ENCODE measurements at regions not wholly inside any gene's neighbourhood (a gene's known extent, or its start where the extent isn't known, plus 50 kb on each side); places are given as distances from the start of the nearest gene placed in this dataset.

DNA sequence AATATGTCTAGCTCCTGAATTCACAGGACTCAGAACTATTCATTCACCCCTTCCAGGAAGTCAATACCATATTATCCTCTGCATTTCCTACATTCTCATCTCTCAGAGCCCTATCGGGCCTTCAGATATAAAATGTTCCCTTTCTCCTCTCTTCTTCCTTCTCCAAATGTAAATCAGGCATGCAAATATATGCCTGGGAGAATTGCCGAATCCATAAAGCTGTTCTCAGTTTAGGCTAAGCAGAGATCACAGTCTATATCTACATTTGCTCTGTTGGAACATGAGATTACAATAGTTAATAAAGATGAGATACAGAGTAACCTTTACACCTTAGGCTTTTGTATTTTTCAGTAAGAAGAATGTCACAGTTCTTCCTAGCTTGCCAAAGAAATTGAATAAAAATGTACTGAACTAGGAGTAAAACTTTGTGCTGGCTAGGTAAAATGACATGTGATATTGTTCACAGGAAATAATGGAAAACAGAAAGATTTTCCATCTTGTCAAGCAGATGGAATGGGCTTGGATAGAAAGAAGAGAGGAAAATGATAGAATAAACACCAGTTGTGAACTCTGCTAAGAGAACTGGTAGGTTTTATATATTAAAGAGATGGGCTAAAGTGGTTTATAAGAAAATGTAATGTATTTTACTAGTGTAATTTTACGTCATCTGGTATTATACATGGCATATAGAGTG is 161.5 kb downstream of the NRIP1 start:
- TF ChIP-seq, protein P1, sequence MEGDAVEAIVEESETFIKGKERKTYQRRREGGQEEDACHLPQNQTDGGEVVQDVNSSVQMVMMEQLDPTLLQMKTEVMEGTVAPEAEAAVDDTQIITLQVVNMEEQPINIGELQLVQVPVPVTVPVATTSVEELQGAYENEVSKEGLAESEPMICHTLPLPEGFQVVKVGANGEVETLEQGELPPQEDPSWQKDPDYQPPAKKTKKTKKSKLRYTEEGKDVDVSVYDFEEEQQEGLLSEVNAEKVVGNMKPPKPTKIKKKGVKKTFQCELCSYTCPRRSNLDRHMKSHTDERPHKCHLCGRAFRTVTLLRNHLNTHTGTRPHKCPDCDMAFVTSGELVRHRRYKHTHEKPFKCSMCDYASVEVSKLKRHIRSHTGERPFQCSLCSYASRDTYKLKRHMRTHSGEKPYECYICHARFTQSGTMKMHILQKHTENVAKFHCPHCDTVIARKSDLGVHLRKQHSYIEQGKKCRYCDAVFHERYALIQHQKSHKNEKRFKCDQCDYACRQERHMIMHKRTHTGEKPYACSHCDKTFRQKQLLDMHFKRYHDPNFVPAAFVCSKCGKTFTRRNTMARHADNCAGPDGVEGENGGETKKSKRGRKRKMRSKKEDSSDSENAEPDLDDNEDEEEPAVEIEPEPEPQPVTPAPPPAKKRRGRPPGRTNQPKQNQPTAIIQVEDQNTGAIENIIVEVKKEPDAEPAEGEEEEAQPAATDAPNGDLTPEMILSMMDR (IDR thresholded peaks at IDR 0.05 in 4 of 5, conservative IDR thresholded peaks at IDR 0.05 in 1 of 5), result no peak
- no peak for TF ChIP-seq POLR2A (IDR thresholded peaks at IDR 0.05)
